Peyer's patch (tissue), 4 donors: ENCODE measurements at regions not wholly inside any gene's neighbourhood (a gene's known extent, or its start where the extent isn't known, plus 50 kb on each side); places are given as distances from the start of the nearest gene placed in this dataset.

Source experiments
- DNase-seq, 3 donors: peaks; one replicate each; pipeline ENCODE4 v3.0.0-alpha.2; 2017 to 2019
- H3K27ac ChIP-seq, 4 donors: fragments of 200-600 bp; sonication (generic); one replicate each; pipeline ENCODE4 v1.5.1; 2016 to 2019
- H3K27me3 ChIP-seq, 2 donors: fragments of 200-600 bp; sonication (generic); one replicate each; pipeline ENCODE4 v1.5.1; 2019
- H3K36me3 ChIP-seq, 3 donors: fragments of 200-600 bp; sonication (generic); one replicate each; pipeline ENCODE4 v1.5.1; 2016 to 2019
- H3K4me1 ChIP-seq, 4 donors: fragments of 200-600 bp; sonication (generic); one replicate each; pipeline ENCODE4 v1.5.1; 2016 to 2019
- H3K4me3 ChIP-seq, 4 donors: fragments of 200-600 bp; sonication (generic); 1 replicate in 3 of 4; 2 replicates in 1 of 4; pipeline ENCODE4 v1.5.1; 2016 to 2019; ENCODE audit warnings: mild to moderate bottlenecking in 1 of 4
- H3K9me3 ChIP-seq, 4 donors: fragments of 200-600 bp; sonication (generic); one replicate each; pipeline ENCODE4 v1.5.1; 2016 to 2019; ENCODE audit warnings: mild to moderate bottlenecking in 1 of 4
- POLR2A ChIP-seq, 2 donors: fragments of 450-650 bp; IDR thresholded peaks; one replicate each; pipeline ENCODE4 v1.5.1; 2017; ENCODE audit warnings: antibody characterized with exemption in 2 of 2, mild to moderate bottlenecking in 2 of 2, moderate library complexity in 2 of 2
- small RNA-seq, 2 donors: library from RNA; depleted of rRNA; stranded (forward); fragments of <200 nt; gene quantifications; one replicate each; pipeline ENCODE3, GENCODE V24; 2016
- TF ChIP-seq, protein P1 (sequence below), 6 experiments: fragments of 450-650 bp in 4 of 6; fragments of 200-600 bp in 2 of 6; sonication (generic) in 1 of 6; IDR thresholded peaks; one replicate each; pipeline ENCODE4 v1.5.1; 2017 to 2019; ENCODE audit warnings: antibody characterized with exemption in 6 of 6, mild to moderate bottlenecking in 3 of 6, moderate library complexity in 1 of 6

DNA sequence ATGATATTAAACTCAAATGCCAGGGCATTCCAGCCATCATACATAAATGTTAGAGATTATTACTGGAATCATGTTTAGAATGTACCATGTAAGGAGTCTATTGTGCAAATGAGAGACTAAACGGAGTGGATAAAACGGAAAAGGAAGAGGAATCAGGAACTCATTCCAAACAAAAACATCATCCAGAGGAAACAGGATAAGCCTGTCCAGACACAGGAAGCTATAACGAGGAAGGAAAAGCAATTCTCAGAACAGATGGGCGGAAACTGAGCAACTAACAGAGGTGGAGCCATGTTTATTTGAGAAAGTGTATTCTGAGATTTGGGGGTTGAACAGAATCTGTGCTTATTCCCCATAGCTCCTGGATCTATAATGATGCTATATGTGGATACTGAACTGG is 52.3 kb upstream of the TRIM24 start:
- H3K27ac ChIP-seq: no peak overlapping the region
- no peaks in the 10 kb centered on the region for H3K36me3 ChIP-seq
- no peaks in the 10 kb centered on the region for H3K27me3 ChIP-seq
- DNase-seq: no peak
- no peak overlapping the region for H3K4me3 ChIP-seq
- H3K9me3 ChIP-seq: no peaks in the 10 kb centered on the region
- H3K4me1 ChIP-seq: no peaks in the 10 kb centered on the region
- TF ChIP-seq, protein P1, sequence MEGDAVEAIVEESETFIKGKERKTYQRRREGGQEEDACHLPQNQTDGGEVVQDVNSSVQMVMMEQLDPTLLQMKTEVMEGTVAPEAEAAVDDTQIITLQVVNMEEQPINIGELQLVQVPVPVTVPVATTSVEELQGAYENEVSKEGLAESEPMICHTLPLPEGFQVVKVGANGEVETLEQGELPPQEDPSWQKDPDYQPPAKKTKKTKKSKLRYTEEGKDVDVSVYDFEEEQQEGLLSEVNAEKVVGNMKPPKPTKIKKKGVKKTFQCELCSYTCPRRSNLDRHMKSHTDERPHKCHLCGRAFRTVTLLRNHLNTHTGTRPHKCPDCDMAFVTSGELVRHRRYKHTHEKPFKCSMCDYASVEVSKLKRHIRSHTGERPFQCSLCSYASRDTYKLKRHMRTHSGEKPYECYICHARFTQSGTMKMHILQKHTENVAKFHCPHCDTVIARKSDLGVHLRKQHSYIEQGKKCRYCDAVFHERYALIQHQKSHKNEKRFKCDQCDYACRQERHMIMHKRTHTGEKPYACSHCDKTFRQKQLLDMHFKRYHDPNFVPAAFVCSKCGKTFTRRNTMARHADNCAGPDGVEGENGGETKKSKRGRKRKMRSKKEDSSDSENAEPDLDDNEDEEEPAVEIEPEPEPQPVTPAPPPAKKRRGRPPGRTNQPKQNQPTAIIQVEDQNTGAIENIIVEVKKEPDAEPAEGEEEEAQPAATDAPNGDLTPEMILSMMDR (IDR thresholded peaks at IDR 0.05): no peak
- TF ChIP-seq POLR2A (IDR thresholded peaks at IDR 0.05): no peak

Small RNA genes lying in the stretch of these regions (small RNA-seq; reads per million reads assigned to genes)
- 0 reads per million in 2 donors for gene RF00019
- 0 reads per million in 2 donors for gene RF00432
